HepG2 (cell line): ENCODE measurements at regions not wholly inside any gene's neighbourhood (a gene's known extent, or its start where the extent isn't known, plus 50 kb on each side); places are given as distances from the start of the nearest gene placed in this dataset.

Source experiments
- EP300 ChIP-seq, 3 experiments: sonication (generic) in 1 of 3; formaldehyde crosslinking in 1 of 3; IDR thresholded peaks; 2 replicates each; pipeline versions ENCODE4 v1.5.1 to v1.6.1; 2011 to 2020; ENCODE audit warnings: low read depth in 2 of 3, low read length in 2 of 3, borderline replicate concordance in 1 of 3, improper control_type of control experiment in 1 of 3, mild to moderate bottlenecking in 1 of 3, missing genetic modification reagents in 1 of 3, moderate library complexity in 1 of 3
- KAT2B ChIP-seq: fragments of 150-350 bp; IDR thresholded peaks from 2 replicates; pipeline ENCODE4 v1.6.1; 2014; ENCODE audit warnings: low read depth, low read length, borderline replicate concordance
- KAT8 ChIP-seq: IDR thresholded peaks from 2 replicates; pipeline ENCODE4 v1.6.1; 2016; ENCODE audit warnings: missing genetic modification reagents, missing compliant biosample characterization
- RAD21 ChIP-seq: fragments of 450-650 bp; formaldehyde crosslinking; IDR thresholded peaks from 2 replicates; pipeline ENCODE4 v1.5.0; 2020; ENCODE audit warnings: mild to moderate bottlenecking
- SRY ChIP-seq: sonication (generic); formaldehyde crosslinking; IDR thresholded peaks from 2 replicates; pipeline ENCODE4 v1.8.0; 2022; ENCODE audit warnings: mild to moderate bottlenecking, missing genetic modification reagents
- TF ChIP-seq, protein P1 (sequence below): sonication (generic); formaldehyde crosslinking; IDR thresholded peaks from 2 replicates; pipeline ENCODE4 v1.8.1; 2023; ENCODE audit warnings: mild to moderate bottlenecking, missing genetic modification reagents
- TF ChIP-seq, protein P2 (sequence below): sonication (generic); formaldehyde crosslinking; IDR thresholded peaks from 2 replicates; pipeline ENCODE4; 2020; ENCODE audit warnings: missing genetic modification reagents, mild to moderate bottlenecking, borderline replicate concordance
- TF ChIP-seq, protein P3 (sequence below): sonication (generic); formaldehyde crosslinking; IDR thresholded peaks from 2 replicates; pipeline ENCODE4 v1.4.0; 2020; ENCODE audit warnings: missing genetic modification reagents, borderline replicate concordance
- TF ChIP-seq, protein P4 (sequence below): sonication (generic); formaldehyde crosslinking; IDR thresholded peaks from 2 replicates; pipeline ENCODE4 v1.4.0; 2020; ENCODE audit warnings: missing genetic modification reagents
- TF ChIP-seq, protein P5 (sequence below), 2 experiments: IDR thresholded peaks; 2 replicates each; pipeline ENCODE4 v1.6.1; 2011 to 2012; ENCODE audit warnings: low read length in 2 of 2, borderline replicate concordance in 1 of 2, low read depth in 1 of 2, mild to moderate bottlenecking in 1 of 2, moderate library complexity in 1 of 2

DNA sequence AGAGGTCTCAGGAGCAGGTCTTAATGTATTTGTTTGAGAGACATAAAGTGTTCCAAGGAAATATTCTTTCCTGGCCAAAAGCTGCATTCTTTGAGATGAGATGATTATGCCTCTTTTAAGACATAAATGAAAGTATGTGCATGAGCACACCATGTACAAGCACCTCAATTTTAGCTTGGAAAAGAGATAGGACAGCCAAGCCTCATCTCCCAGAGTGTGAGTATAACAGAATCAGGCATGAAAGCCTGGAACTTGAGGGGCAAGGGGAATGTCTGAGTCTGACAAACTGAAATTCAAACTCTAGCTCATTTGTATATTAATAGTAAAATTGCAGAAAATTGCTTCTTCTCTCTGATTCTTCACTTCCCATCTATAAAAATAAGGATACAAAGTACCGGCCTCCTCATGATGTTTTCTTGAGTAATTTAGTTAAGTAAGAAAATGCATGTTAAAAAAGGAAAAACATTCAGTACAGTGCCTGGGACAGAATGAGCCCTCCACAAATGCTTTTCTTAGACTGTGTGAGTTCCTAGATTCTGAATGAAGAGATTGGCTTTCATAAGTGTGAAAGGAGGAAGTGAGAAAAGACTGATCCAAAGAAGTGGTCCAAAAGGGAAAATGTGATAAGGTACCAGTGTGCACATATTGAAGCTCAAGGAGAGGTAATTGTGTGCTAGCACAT lies 1260.9 kb upstream of the SORCS1 start:
- TF ChIP-seq EP300 (IDR thresholded peaks at IDR 0.05; ENCODE audit: low read depth in 2 of 2, low read length in 2 of 2) (no peak), EP300 (CRISPR knock-in tag; IDR thresholded peaks at IDR 0.05; ENCODE audit: borderline replicate concordance) (no peak), KAT2B (no peak), RAD21 (CRISPR knock-in tag) (no peak), KAT8 (CRISPR knock-in tag) (no peak), SRY (CRISPR knock-in tag) (no peak)
- TF ChIP-seq, protein P1, sequence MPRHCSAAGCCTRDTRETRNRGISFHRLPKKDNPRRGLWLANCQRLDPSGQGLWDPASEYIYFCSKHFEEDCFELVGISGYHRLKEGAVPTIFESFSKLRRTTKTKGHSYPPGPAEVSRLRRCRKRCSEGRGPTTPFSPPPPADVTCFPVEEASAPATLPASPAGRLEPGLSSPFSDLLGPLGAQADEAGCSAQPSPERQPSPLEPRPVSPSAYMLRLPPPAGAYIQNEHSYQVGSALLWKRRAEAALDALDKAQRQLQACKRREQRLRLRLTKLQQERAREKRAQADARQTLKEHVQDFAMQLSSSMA (CRISPR knock-in tag) = no peak
- TF ChIP-seq, protein P2, sequence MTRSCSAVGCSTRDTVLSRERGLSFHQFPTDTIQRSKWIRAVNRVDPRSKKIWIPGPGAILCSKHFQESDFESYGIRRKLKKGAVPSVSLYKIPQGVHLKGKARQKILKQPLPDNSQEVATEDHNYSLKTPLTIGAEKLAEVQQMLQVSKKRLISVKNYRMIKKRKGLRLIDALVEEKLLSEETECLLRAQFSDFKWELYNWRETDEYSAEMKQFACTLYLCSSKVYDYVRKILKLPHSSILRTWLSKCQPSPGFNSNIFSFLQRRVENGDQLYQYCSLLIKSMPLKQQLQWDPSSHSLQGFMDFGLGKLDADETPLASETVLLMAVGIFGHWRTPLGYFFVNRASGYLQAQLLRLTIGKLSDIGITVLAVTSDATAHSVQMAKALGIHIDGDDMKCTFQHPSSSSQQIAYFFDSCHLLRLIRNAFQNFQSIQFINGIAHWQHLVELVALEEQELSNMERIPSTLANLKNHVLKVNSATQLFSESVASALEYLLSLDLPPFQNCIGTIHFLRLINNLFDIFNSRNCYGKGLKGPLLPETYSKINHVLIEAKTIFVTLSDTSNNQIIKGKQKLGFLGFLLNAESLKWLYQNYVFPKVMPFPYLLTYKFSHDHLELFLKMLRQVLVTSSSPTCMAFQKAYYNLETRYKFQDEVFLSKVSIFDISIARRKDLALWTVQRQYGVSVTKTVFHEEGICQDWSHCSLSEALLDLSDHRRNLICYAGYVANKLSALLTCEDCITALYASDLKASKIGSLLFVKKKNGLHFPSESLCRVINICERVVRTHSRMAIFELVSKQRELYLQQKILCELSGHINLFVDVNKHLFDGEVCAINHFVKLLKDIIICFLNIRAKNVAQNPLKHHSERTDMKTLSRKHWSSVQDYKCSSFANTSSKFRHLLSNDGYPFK (CRISPR knock-in tag) = no peak
- TF ChIP-seq, protein P3, sequence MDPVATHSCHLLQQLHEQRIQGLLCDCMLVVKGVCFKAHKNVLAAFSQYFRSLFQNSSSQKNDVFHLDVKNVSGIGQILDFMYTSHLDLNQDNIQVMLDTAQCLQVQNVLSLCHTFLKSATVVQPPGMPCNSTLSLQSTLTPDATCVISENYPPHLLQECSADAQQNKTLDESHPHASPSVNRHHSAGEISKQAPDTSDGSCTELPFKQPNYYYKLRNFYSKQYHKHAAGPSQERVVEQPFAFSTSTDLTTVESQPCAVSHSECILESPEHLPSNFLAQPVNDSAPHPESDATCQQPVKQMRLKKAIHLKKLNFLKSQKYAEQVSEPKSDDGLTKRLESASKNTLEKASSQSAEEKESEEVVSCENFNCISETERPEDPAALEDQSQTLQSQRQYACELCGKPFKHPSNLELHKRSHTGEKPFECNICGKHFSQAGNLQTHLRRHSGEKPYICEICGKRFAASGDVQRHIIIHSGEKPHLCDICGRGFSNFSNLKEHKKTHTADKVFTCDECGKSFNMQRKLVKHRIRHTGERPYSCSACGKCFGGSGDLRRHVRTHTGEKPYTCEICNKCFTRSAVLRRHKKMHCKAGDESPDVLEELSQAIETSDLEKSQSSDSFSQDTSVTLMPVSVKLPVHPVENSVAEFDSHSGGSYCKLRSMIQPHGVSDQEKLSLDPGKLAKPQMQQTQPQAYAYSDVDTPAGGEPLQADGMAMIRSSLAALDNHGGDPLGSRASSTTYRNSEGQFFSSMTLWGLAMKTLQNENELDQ = no peak
- TF ChIP-seq, protein P4, sequence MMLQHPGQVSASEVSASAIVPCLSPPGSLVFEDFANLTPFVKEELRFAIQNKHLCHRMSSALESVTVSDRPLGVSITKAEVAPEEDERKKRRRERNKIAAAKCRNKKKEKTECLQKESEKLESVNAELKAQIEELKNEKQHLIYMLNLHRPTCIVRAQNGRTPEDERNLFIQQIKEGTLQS (CRISPR knock-in tag) = no peak
- TF ChIP-seq, protein P5, sequence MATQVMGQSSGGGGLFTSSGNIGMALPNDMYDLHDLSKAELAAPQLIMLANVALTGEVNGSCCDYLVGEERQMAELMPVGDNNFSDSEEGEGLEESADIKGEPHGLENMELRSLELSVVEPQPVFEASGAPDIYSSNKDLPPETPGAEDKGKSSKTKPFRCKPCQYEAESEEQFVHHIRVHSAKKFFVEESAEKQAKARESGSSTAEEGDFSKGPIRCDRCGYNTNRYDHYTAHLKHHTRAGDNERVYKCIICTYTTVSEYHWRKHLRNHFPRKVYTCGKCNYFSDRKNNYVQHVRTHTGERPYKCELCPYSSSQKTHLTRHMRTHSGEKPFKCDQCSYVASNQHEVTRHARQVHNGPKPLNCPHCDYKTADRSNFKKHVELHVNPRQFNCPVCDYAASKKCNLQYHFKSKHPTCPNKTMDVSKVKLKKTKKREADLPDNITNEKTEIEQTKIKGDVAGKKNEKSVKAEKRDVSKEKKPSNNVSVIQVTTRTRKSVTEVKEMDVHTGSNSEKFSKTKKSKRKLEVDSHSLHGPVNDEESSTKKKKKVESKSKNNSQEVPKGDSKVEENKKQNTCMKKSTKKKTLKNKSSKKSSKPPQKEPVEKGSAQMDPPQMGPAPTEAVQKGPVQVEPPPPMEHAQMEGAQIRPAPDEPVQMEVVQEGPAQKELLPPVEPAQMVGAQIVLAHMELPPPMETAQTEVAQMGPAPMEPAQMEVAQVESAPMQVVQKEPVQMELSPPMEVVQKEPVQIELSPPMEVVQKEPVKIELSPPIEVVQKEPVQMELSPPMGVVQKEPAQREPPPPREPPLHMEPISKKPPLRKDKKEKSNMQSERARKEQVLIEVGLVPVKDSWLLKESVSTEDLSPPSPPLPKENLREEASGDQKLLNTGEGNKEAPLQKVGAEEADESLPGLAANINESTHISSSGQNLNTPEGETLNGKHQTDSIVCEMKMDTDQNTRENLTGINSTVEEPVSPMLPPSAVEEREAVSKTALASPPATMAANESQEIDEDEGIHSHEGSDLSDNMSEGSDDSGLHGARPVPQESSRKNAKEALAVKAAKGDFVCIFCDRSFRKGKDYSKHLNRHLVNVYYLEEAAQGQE (IDR thresholded peaks at IDR 0.05; ENCODE audit: borderline replicate concordance in 1 of 2, low read depth in 1 of 2, low read length in 2 of 2) = no peak
